ENCODE measurements at regions not wholly inside any gene's neighbourhood (a gene's known extent, or its start where the extent isn't known, plus 50 kb on each side); places are given as distances from the start of the nearest gene placed in this dataset.
"Not testable (repeated sequence)": the region's sequence is repeated elsewhere in the genome, so short reads cannot be mapped to it uniquely, and the experiment has no call there.

GRCh38 chr3:194888916-194889315 lies 203.2 kb downstream of the FAM43A start:
- DNase-seq (ENCODE audit: low read depth) = no peak
- H3K4me3 ChIP-seq (ENCODE audit: low read depth, low read length) = no peak overlapping the region
- TF ChIP-seq CTCF (IDR thresholded peaks at IDR 0.05; ENCODE audit: insufficient read depth, low read depth, low read length) = no peak

GRCh38 chr3:194890091-194890490 lies 204.4 kb downstream of the FAM43A start:
- no peak overlapping the region for H3K4me3 ChIP-seq (ENCODE audit: low read depth, low read length)
- no peak for TF ChIP-seq CTCF (IDR thresholded peaks at IDR 0.05; ENCODE audit: insufficient read depth, low read depth, low read length)
- DNase-seq (ENCODE audit: low read depth) = no peak

GRCh38 chr3:194893121-194893987 lies 207.7 kb downstream of the FAM43A start:
- no peak for TF ChIP-seq CTCF (IDR thresholded peaks at IDR 0.05; ENCODE audit: insufficient read depth, low read depth, low read length)
- H3K4me3 ChIP-seq (ENCODE audit: low read depth, low read length) = no peak overlapping the region
- DNase-seq (ENCODE audit: low read depth) = no peak

- no peak for TF ChIP-seq CTCF (IDR thresholded peaks at IDR 0.05; ENCODE audit: insufficient read depth, low read depth, low read length)
- no peak for DNase-seq (ENCODE audit: low read depth)
- H3K4me3 ChIP-seq (ENCODE audit: low read depth, low read length) = no peak overlapping the region
These were observed 208.9 kb downstream of the FAM43A start for GRCh38 chr3:194894538-194894937.

GRCh38 chr3:194900854-194901522 lies 215.3 kb downstream of the FAM43A start:
- no peak for DNase-seq (ENCODE audit: low read depth)
- H3K4me3 ChIP-seq (ENCODE audit: low read depth, low read length) = no peak overlapping the region
- no peak for TF ChIP-seq CTCF (IDR thresholded peaks at IDR 0.05; ENCODE audit: insufficient read depth, low read depth, low read length)

GRCh38 chr3:194903447-194903846 lies 217.8 kb downstream of the FAM43A start:
- not testable (repeated sequence) for H3K4me3 ChIP-seq (ENCODE audit: low read depth, low read length); DNase-seq (ENCODE audit: low read depth)

- DNase-seq (ENCODE audit: low read depth) = not testable (repeated sequence)
These were observed 219.3 kb downstream of the FAM43A start for GRCh38 chr3:194904999-194905398.

More at GRCh38 chr3:194904999-194905398, 219.3 kb downstream of the FAM43A start:
- not testable (repeated sequence) for H3K4me3 ChIP-seq (ENCODE audit: low read depth, low read length)
